NOMO-1 treated with DMSO at 0.1 percent for 48 hours (cell line): ENCODE measurements at regions not wholly inside any gene's neighbourhood (a gene's known extent, or its start where the extent isn't known, plus 50 kb on each side); places are given as distances from the start of the nearest gene placed in this dataset.

Experiments used
- DNase-seq: peaks from one replicate; lab custom pipeline; 2025; ENCODE audit not compliant: unreplicated experiment; lab: John Stamatoyannopoulos, UW

- peak; percentile 84 for DNase-seq
Measured at GRCh38 chr3:177300039-177300833, 103.0 kb upstream of the TBL1XR1 start.

GRCh38 chr3:177300842-177301241, 103.6 kb upstream of the TBL1XR1 start:
- DNase-seq = no peak

- DNase-seq = no peak
Measured at GRCh38 chr3:177306252-177306651, 109.0 kb upstream of the TBL1XR1 start.

- DNase-seq = no peak
Measured at GRCh38 chr3:177307391-177307790, 110.1 kb upstream of the TBL1XR1 start.

- no peak for DNase-seq
Measured at GRCh38 chr3:177307826-177308225, 110.5 kb upstream of the TBL1XR1 start.

- DNase-seq = no peak
Measured at GRCh38 chr3:177308286-177308685, 111.0 kb upstream of the TBL1XR1 start.

- no peak for DNase-seq
Measured at GRCh38 chr3:177308911-177309310, 111.6 kb upstream of the TBL1XR1 start.

- DNase-seq = no peak
Measured at GRCh38 chr3:177312491-177312890, 115.2 kb upstream of the TBL1XR1 start.

GRCh38 chr3:177314897-177315296, 117.6 kb upstream of the TBL1XR1 start:
- DNase-seq = no peak

GRCh38 chr3:177317247-177317646, 120.0 kb upstream of the TBL1XR1 start:
- no peak for DNase-seq

- no peak for DNase-seq
Measured at GRCh38 chr3:177318559-177318958, 121.3 kb upstream of the TBL1XR1 start.

GRCh38 chr3:177320765-177321247, 123.5 kb upstream of the TBL1XR1 start:
- no peak for DNase-seq

- DNase-seq = no peak
Measured at GRCh38 chr3:177321819-177322218, 124.5 kb upstream of the TBL1XR1 start.

GRCh38 chr3:177322881-177323280, 125.6 kb upstream of the TBL1XR1 start:
- no peak for DNase-seq

- DNase-seq = no peak
Measured at GRCh38 chr3:177329854-177330253, 132.6 kb upstream of the TBL1XR1 start.

- DNase-seq = no peak
Measured at GRCh38 chr3:177330779-177331178, 133.5 kb upstream of the TBL1XR1 start.

GRCh38 chr3:177331203-177331835, 134.0 kb upstream of the TBL1XR1 start:
- no peak for DNase-seq

GRCh38 chr3:177332955-177333354, 135.7 kb upstream of the TBL1XR1 start:
- DNase-seq = no peak

GRCh38 chr3:177333533-177334520, 136.5 kb upstream of the TBL1XR1 start:
- peak; percentile 82 for DNase-seq

- DNase-seq = no peak
Measured at GRCh38 chr3:177334803-177335202, 137.5 kb upstream of the TBL1XR1 start.

- DNase-seq = peak; percentile 45
Measured at GRCh38 chr3:177335728-177336127, 138.4 kb upstream of the TBL1XR1 start.
